DND-41 (cell line): ENCODE measurements at regions not wholly inside any gene's neighbourhood (a gene's known extent, or its start where the extent isn't known, plus 50 kb on each side); places are given as distances from the start of the nearest gene placed in this dataset.

Experiments used
- EZH2 ChIP-seq: IDR thresholded peaks from 3 replicates; pipeline ENCODE4 v1.6.1; 2012; ENCODE audit warnings: borderline replicate concordance, low read depth, mild to moderate bottlenecking, moderate library complexity, low read length, inconsistent platforms; ENCODE audit not compliant: severe bottlenecking
- TF ChIP-seq, protein P1 (sequence below): IDR thresholded peaks from 2 replicates; pipeline ENCODE4 v1.5.1; 2012; ENCODE audit warnings: borderline replicate concordance, low read length, moderate library complexity, mild to moderate bottlenecking; ENCODE audit not compliant: poor library complexity, severe bottlenecking; ENCODE audit errors: extremely low read depth

DNA sequence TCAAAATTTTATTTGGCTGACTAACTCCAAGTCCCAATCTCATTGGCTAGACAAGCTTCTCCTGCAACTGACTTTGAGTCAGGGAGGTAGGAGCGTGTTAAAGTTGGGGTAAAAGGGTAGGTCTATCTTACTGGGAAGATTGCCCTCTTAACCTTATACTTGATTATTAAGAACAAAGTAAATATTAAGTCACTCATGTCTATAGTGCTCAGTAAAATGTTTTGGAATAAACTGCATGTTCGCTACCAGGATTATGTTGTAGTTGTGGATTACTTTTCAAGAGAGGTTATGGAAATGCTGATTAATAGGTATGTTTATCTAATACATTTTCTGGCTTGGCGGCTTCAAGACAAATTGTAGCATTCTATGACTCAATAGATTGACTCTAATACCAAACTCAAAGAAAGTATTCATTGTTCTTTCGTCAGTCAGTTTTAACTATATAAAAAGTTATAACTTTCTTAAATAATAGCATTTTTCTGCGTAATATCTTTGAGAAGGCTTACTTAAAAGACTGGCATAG, 539.1 kb downstream of the PSAT1 start:
- TF ChIP-seq, protein P1, sequence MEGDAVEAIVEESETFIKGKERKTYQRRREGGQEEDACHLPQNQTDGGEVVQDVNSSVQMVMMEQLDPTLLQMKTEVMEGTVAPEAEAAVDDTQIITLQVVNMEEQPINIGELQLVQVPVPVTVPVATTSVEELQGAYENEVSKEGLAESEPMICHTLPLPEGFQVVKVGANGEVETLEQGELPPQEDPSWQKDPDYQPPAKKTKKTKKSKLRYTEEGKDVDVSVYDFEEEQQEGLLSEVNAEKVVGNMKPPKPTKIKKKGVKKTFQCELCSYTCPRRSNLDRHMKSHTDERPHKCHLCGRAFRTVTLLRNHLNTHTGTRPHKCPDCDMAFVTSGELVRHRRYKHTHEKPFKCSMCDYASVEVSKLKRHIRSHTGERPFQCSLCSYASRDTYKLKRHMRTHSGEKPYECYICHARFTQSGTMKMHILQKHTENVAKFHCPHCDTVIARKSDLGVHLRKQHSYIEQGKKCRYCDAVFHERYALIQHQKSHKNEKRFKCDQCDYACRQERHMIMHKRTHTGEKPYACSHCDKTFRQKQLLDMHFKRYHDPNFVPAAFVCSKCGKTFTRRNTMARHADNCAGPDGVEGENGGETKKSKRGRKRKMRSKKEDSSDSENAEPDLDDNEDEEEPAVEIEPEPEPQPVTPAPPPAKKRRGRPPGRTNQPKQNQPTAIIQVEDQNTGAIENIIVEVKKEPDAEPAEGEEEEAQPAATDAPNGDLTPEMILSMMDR, result no peak
- no peak for TF ChIP-seq EZH2
